Loucy (cell line): ENCODE measurements at regions not wholly inside any gene's neighbourhood (a gene's known extent, or its start where the extent isn't known, plus 50 kb on each side); places are given as distances from the start of the nearest gene placed in this dataset.

ENCODE experiments used
- H2AFZ ChIP-seq: fragments of 200-600 bp; sonication (generic); 2 replicates; pipeline ENCODE4 v1.6.0; 2016; ENCODE audit warnings: antibody characterized with exemption, mild to moderate bottlenecking, low read length, moderate library complexity
- H3F3A ChIP-seq: fragments of 200-600 bp; 2 replicates; pipeline ENCODE4 v1.6.0; 2016; ENCODE audit warnings: antibody characterized with exemption, low read depth, mild to moderate bottlenecking
- H3K27me3 ChIP-seq: fragments of 200-600 bp; sonication (generic); 2 replicates; pipeline ENCODE4 v1.6.1; 2014; ENCODE audit warnings: low read length, mild to moderate bottlenecking; ENCODE audit not compliant: insufficient read depth, poor library complexity, severe bottlenecking
- H3K36me3 ChIP-seq: fragments of 200-600 bp; sonication (generic); 2 replicates; pipeline ENCODE4 v1.6.1; 2016; ENCODE audit warnings: low read length; ENCODE audit not compliant: insufficient read depth
- H3K4me1 ChIP-seq: fragments of 200-600 bp; sonication (generic); 2 replicates; pipeline ENCODE4 v1.5.1; 2014; ENCODE audit warnings: low read length, mild to moderate bottlenecking; ENCODE audit not compliant: insufficient read depth, poor library complexity, severe bottlenecking
- H3K4me2 ChIP-seq: fragments of 200-600 bp; sonication (generic); 2 replicates; pipeline ENCODE4 v1.6.0; 2014; ENCODE audit warnings: antibody characterized with exemption, low read length, low read depth, mild to moderate bottlenecking; ENCODE audit not compliant: poor library complexity, severe bottlenecking
- H3K4me3 ChIP-seq: fragments of 200-600 bp; sonication (generic); 2 replicates; pipeline ENCODE4 v1.5.1; 2014; ENCODE audit warnings: low read length, mild to moderate bottlenecking, mixed read lengths; ENCODE audit not compliant: poor library complexity, severe bottlenecking
- H3K79me2 ChIP-seq: fragments of 200-600 bp; sonication (generic); 2 replicates; pipeline ENCODE4 v1.6.1; 2014; ENCODE audit warnings: low read length; ENCODE audit not compliant: insufficient read depth
- H3K9ac ChIP-seq: fragments of 200-600 bp; sonication (generic); 2 replicates; pipeline ENCODE4 v1.6.0; 2014; ENCODE audit warnings: mild to moderate bottlenecking, low read depth, low read length, moderate library complexity; ENCODE audit not compliant: poor library complexity, severe bottlenecking
- H3K9me2 ChIP-seq: fragments of 200-600 bp; sonication (generic); replicated peaks from 2 replicates; pipeline ENCODE4 v1.6.1; 2016; ENCODE audit warnings: low read depth, low read length, mixed read lengths
- H3K9me3 ChIP-seq: fragments of 200-600 bp; sonication (generic); 2 replicates; pipeline ENCODE4 v1.6.1; 2014; ENCODE audit warnings: mild to moderate bottlenecking, antibody characterized with exemption, low read length, low read depth; ENCODE audit not compliant: insufficient read depth
- H4K20me1 ChIP-seq: fragments of 200-600 bp; sonication (generic); 2 replicates; pipeline ENCODE4 v1.6.0; 2014; ENCODE audit warnings: antibody characterized with exemption, low read length, mild to moderate bottlenecking; ENCODE audit not compliant: insufficient read depth, poor library complexity, severe bottlenecking
- CTCF ChIP-seq: fragments of 200-600 bp; sonication (generic); conservative IDR thresholded peaks from 2 replicates; pipeline ENCODE4 v1.5.1; 2014; ENCODE audit warnings: mild to moderate bottlenecking, antibody characterized with exemption, low read length
- EZH2phosphoT487 ChIP-seq: fragments of 200-600 bp; IDR thresholded peaks from 2 replicates; pipeline ENCODE4 v1.6.1; 2018; ENCODE audit warnings: antibody characterized with exemption, mild to moderate bottlenecking, moderate library complexity, borderline replicate concordance

DNA sequence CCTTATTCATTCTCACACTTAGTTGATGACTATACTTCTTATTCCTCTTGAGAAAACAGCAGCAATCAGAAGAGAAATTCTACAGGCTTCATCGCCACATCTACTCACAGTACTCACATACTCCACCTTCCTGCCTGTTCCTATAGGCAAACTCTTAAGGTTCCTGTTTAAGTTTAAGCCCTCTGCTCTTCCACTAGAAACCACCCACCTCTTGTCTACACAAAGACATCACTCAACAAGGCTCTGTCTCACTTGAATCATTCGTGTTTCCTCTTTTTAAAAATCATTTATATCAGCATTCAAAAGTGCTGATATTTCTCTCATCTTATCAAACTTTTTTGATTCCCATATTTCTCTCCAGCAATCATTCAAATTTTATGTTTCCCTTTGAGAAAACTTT is 85.5 kb upstream of the ADO start:
- H3K27me3 ChIP-seq, result no peaks in the 10 kb centered on the region
- H3K36me3 ChIP-seq, result no peaks in the 10 kb centered on the region
- no peak overlapping the region for H3K9ac ChIP-seq
- H4K20me1 ChIP-seq, result no peaks in the 10 kb centered on the region
- H3K4me3 ChIP-seq, result no peak overlapping the region
- no peaks in the 10 kb centered on the region for H3F3A ChIP-seq
- H3K4me2 ChIP-seq, result no peak overlapping the region
- H2AFZ ChIP-seq, result no peak overlapping the region
- TF ChIP-seq CTCF, result no peak
- TF ChIP-seq EZH2phosphoT487, result no peak
- no peaks in the 10 kb centered on the region for H3K9me3 ChIP-seq
- H3K9me2 ChIP-seq, result no peaks in the 10 kb centered on the region
- H3K79me2 ChIP-seq, result no peaks in the 10 kb centered on the region
- no peaks in the 10 kb centered on the region for H3K4me1 ChIP-seq

- Histone ChIP-seq H3K9me3 (no peaks in the 10 kb centered on the region), H3K4me3 (no peak overlapping the region), H2AFZ (no peak overlapping the region), H4K20me1 (no peaks in the 10 kb centered on the region), H3K4me1 (no peaks in the 10 kb centered on the region), H3K36me3 (no peaks in the 10 kb centered on the region), H3F3A (no peaks in the 10 kb centered on the region), H3K4me2 (no peak overlapping the region), H3K79me2 (no peaks in the 10 kb centered on the region), H3K9me2 (no peaks in the 10 kb centered on the region), H3K27me3 (no peaks in the 10 kb centered on the region), H3K9ac (no peak overlapping the region)
- TF ChIP-seq CTCF (no peak), EZH2phosphoT487 (no peak)
Measured at GRCh38 chr10:62721687-62722086, 82.8 kb upstream of the ADO start.

DNA sequence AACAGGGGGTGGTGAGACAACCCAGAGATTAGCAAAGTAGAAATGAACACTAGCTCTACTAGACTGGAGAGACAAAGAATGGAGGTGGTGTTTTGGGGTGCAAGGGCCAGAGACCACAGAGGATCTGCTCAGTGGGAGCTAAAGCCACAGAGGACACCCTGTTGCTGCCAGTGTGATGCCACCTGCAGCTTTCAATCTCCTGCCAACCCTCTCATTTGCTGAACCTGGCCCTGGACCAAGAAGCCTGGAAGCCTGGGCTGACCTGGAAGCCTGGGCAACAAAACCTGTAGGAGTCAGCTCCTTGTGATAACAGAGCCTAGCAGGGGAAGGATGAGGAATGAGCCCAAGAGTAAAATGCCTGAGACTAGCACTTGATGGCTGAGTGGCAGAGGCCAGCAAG is 81.1 kb upstream of the ADO start:
- TF ChIP-seq EZH2phosphoT487 (no peak), CTCF (no peak)
- no peaks in the 10 kb centered on the region for H3K27me3 ChIP-seq

More for the DNA sequence above, 81.1 kb upstream of the ADO start:
- Histone ChIP-seq H2AFZ (no peak overlapping the region), H3K4me2 (no peak overlapping the region), H3K9me3 (no peaks in the 10 kb centered on the region), H3K79me2 (no peaks in the 10 kb centered on the region), H3K9me2 (no peaks in the 10 kb centered on the region), H4K20me1 (no peaks in the 10 kb centered on the region), H3K9ac (no peak overlapping the region), H3K4me3 (no peak overlapping the region), H3F3A (no peaks in the 10 kb centered on the region), H3K4me1 (no peaks in the 10 kb centered on the region), H3K36me3 (no peaks in the 10 kb centered on the region)
